HG02852 (cell line): ENCODE measurements at regions not wholly inside any gene's neighbourhood (a gene's known extent, or its start where the extent isn't known, plus 50 kb on each side); places are given as distances from the start of the nearest gene placed in this dataset.

Experiments used
- ATAC-seq: cut with Tn5 transposase; IDR thresholded peaks from one replicate; pipeline ENCODE4 v1.9.1; 2021; ENCODE audit warnings: mild to moderate bottlenecking, moderate library complexity; ENCODE audit not compliant: unreplicated experiment

DNA sequence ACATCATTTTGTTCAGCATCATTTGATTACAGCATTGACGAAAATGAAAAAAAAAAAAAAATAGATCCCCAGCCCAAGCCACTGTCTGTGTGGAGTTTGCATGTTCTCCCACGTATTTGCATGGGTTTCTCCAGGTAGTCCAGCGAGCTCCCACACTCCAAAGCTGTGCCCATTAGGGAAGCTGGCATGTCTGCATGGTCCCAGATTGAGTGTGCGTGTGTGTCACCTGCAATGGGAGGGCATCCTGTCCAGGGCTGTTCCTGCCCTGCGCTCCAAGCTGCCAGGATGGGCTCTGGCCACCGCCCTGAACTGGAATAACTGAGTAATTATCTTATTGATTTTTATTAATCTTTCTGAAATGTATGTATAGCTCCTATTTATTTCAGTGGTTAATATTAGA, 88.6 kb downstream of the KLF12 start:
- ATAC-seq = no peak

DNA sequence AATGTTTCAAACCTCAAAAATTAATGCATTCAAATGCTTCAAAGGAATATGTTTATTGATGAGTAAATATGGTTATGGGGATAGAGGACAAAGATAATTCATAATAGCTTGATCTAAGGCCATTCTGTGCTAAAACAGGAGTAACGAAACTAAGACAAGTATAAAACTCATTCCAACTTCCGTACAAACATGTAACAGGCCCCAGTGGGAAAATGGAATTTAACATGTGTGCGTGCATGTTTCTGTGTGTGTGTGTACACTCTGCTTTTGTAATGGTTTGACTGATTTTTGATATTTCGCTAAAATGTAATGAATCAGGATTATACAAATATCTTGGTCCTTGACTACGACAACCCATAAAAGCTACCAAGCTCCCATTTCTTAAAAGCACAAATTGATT, 91.0 kb downstream of the KLF12 start:
- ATAC-seq = no peak

DNA sequence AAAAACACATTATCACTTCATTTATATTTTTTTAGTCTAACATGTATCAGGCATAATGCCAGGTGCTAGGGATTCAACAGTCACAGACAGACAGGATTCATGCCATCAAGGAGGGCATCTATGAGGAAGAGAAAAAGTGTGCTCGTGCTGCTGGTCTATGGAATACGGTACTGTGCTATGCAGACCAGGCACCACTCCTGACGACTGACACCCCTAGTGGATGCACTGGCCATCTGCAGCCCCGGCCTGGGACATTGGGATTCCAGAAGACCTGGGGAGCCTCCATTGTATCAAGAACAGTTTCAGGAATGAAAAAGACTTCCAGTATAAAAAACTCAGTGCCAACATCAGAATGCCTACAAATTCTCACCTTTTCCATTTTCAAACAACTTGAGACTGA, 94.0 kb downstream of the KLF12 start:
- peak; percentile 87 for ATAC-seq

DNA sequence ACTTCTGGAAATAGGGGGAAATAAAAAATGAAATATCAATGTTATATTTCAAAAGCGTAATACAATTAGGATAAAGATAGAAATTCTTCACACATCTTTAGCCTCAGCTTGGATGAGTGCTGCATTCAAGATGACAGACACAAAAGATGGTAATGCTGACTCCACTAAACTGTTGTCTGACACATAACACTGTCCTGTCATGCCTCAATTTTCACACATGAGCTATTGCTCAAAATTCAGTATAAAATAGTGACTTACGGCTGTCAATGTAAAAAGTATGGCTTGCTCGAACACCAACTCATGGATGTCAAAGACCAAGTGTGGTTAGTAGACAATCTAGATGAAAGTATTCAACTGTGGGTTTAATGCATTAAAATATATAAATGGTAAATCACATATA, 94.5 kb downstream of the KLF12 start:
- ATAC-seq = no peak

DNA sequence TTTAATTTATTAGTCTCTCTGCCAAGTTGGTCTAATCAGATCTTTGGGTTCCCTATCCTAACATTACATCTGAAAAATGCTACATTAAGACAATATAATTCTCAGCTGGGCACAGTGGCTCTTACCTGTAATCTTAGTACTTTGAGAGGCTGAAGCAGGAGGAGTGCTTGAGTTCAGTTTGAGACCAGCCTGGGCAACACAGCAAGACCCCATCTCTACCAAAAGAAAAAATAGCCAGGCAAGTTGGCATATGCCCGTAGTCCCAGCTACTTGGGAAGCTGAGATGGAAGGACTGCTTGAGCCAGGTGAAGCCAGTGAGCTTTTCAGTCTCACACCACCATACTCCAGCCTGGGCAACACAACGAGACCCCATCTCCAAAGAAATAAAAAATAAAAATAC, 95.0 kb downstream of the KLF12 start:
- ATAC-seq = no peak

DNA sequence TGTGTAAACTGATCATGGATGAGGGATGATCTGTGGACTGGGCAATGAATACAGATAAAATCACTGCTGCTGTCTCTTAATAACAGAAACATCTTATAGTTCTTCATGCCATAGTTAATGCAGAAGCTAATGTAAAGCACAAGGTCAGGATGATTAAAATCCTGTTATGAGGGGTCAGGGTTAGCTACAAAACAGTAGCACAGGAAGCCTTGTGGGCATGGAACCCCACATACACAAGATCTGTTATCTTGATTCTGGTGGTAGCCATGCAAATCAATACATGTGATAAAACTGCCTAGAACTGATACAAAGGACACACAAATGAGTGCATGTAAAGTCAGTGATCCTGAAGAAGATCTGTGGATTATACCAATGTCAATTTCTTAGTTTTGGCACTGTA, 96.4 kb downstream of the KLF12 start:
- ATAC-seq = no peak

DNA sequence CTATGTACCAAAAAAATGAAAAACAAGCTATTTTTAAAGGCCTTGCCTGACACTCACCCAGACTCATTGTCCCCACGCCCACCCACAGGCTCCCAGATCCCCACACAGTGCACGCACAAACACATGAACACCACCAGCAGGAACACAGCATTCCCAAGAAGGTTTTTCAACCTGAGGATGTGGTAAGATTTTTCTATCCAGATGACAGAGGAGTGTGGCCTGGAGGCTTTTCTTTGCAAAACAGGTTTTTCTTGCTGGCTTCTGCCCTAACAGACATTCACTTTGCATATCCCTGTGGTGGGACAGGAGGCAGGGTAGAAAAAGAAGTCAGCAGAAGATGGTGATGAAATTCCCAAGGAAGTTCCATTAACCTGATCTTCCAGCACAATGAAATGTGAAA, 97.8 kb downstream of the KLF12 start:
- no peak for ATAC-seq

DNA sequence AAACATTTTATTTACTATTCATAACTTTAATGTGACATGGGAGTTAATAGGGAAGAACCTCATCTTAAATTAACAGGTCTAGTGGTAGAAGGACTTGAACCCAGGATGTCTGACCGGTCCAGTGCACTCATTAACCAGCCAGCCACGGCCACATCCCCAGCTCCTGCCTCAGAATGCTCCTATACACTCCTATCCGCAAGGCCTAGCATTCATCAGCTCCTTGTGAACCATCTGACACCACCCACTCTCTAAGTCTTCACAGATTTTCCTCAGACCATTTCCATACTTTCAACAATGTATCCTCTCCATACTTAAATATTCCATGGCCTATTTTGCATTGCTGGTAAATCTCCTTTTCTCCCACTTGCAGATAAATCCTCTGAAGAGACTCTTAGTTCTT, 98.3 kb downstream of the KLF12 start:
- ATAC-seq = no peak

DNA sequence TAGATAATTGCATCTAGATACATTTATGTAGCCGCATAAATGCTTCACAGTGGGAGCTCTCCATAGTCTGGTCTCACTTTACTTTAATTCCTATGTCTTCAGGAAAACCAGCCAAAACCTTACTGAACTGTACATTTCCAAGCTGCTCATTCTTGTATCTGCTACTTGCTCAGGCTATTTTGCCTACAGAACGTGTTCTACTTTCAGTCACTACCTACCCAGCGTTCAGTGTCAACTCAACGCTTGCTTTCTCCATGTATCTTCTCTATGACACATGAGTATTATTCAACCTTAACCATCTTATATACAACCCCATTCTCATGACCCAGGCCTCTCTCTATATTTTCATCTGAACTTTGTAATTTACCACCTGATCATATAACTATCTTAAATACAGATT, 101.9 kb downstream of the KLF12 start:
- no peak for ATAC-seq

DNA sequence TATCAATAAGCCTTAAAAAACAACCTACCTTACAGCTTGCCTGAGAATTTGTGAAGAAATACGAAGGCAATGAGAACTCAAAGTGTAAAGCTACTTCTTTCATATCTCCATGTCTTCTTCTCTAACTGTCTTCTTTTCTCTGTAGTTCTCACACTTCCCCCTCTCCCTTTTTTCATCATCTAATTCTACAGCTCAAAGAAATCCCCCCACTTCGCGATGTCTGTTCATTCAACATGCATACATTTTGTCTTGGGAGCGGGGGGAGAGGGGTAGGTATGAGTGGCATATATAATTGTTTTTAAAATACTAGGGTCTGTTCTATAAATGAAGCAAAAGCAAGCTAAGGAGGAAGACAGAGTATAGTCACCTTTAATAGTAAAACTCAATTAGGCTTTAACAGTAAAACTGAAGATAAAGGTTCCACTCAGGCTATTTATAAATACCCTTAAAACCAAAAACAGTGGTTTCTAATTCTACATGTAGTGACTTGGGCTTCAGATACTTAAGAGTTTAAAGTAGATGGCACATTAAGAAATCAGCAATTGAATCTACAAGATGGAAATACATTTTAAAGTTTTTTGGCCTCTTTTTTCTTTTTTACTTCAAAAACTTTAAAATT, 106.9 kb downstream of the KLF12 start:
- ATAC-seq = peak; percentile 41

DNA sequence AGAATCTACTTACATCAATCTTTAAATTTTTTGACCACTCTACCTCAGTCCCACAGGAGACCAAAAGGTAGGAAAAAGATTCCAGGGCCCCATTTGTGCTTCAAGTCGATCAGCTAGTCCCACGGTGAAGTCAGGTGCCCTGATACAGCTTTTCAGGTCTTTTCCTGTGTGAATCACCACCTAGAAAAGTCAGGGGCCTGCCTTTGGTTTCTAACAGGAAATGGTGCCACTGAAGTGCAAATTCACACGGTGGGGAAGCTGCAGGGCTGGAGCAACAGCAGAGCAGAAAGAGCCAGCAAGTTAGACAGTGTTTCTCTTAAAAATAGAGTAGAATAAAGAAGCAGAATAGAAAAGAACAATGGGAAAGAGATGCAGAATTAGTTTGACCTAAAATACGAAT, 107.5 kb downstream of the KLF12 start:
- peak; percentile 88 for ATAC-seq

DNA sequence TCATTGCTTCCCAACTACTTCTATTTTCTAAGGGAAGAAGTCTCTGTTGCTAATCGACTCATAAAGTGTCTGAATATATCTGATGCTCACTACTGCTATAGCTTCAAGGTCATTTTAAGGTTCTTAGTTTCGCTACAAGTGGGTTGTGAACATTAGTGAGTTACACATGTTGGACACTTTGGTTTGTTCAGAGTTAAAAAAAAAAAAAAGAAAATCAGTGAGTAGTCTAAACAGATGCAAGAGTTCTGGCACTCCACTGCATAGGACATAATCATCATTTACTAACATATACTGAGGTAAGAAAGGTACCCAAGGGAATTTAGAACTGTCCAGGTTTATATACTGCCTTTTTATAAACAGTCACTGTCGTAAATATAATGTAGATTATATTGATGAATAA, 108.8 kb downstream of the KLF12 start:
- ATAC-seq = peak; percentile 35

DNA sequence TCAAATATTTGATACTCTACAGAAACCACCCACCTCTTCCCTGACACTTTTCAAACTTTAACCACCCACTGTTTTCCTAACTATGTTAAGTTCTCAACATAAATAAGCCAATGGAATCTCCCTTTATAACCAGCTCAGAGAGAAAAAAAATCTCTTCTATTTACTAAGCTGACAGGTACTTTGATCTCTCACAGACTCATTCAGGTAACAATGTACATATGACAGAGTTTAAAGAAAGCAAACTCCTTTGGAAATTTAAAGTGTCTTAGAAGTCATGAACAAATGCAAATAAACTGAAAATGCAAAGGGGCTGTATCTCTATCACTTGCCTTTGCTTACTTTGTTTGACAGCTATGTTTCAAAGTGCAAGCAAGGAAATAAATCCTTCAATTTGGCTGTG, 109.3 kb downstream of the KLF12 start:
- ATAC-seq = no peak

DNA sequence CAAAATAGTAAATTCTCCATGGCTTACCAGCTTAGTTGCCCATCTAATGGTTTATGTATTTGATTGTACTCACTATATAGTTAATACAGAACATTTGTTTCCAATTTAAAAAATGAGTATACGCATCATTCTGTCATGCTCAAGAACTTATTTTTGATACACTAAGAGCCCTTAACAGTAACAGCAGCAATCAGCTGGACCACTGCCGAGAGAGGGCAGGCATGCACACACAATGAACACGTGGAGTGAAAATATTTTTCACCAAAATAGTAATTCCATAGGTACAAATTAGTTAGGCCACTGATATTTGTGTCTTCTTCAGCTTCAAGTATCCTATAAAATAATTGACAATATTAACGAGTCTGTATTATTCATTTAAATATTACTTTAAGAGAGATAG, 109.9 kb downstream of the KLF12 start:
- ATAC-seq = no peak

DNA sequence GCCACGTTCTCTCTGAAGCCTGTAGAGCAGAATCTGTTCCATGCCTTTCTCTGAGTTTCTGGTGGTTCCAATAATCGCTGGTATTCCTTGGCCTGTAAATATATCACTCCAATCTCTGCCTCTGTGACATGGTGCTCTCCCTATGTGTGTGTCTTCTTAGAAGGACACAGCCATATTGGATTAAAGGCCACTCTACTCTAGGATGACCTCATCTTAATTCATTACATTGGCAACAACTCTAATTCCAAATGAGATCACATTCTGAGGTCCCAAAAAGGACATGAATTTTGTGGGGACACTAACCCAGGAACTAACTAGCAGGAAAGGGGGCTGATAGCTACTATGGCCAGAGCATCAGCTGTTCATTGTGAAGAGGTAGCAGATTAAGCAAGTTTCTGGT, 110.7 kb downstream of the KLF12 start:
- ATAC-seq = no peak

DNA sequence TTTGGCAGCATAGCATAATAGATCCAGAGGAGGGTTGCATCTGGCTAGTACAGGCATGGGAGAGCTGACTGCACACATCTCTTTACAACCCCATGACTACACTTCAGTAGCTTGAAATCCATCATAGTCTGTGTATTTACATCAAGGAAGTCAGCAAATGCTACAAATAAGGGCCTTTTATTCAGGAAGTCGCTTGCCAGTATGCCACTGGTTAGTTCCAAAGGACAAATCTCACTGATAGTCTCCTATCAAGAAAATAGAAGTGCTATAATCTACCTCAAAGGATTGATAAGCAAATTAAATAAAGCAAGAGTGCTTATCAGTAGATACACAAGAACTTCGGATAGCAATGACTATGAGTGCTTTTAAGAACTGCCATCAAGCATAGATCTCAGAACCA, 112.7 kb downstream of the KLF12 start:
- no peak for ATAC-seq

DNA sequence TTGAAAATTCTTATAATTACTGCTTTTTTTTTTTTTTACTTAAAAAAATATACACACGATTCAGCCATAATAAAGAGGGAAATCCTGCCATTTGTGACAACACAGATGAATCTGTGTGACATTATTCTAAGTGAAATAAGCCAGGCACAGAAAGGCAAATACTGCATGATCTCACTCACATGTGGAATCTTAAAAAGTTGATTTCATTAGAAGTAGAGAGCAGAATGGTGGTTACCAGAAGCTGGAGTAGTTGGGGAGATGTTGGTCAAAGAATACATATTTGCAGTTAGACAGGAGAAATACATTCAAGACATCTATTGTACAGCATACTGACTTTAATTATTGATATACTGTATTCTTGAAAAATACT, 116.2 kb downstream of the KLF12 start:
- ATAC-seq = no peak

DNA sequence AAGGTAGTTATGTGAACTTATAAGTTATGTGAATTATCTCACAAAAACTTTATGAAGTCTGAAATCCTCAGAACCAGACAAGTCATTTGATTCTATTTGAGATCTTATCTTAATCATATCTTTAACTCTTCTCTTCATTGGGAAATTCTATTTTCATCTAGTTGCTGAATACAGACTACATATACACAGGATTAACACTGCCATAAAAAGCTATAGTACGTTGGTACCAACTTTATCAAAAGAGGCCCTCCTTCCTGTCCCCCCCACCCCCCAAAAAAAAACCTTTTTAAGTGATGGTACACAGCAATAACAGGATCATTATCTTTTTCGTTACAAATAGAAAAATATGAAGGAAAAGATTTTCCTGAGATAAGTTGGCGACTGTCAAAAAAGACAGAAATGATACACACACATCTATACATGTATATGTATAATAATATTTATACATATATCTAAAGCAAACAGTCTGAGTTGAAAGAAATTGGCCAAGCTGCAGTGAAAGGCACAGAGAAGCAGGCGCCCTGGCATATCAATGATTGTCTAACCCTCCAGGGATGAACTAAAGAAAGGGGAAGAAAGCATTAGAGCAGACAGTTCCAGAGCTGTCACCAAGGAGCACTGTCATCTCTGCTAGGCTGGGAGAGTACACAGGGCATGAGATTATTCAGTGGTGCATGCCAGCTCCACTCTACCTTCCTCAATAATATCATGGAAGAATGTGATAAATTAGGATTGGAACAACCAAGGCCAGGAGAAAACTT, 116.7 kb downstream of the KLF12 start:
- no peak for ATAC-seq

DNA sequence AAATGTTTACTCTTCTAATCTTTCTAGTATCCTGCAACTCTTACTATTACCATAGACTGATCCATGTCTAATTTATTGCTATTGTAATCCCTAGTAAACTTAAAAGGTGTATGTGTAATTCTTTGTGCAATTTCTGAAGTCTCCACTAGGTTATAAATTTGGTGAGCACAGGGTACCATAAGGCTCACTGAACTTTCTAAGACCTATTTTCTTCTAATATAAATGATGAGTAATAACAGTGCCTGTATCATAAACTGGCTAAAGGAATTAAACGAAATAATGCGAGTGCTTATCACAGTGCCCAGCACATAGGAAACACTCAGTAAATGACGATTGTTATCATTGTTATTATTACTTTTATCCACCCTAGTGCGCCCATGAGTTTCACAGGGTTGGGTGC, 119.1 kb downstream of the KLF12 start:
- peak; percentile 55 for ATAC-seq

DNA sequence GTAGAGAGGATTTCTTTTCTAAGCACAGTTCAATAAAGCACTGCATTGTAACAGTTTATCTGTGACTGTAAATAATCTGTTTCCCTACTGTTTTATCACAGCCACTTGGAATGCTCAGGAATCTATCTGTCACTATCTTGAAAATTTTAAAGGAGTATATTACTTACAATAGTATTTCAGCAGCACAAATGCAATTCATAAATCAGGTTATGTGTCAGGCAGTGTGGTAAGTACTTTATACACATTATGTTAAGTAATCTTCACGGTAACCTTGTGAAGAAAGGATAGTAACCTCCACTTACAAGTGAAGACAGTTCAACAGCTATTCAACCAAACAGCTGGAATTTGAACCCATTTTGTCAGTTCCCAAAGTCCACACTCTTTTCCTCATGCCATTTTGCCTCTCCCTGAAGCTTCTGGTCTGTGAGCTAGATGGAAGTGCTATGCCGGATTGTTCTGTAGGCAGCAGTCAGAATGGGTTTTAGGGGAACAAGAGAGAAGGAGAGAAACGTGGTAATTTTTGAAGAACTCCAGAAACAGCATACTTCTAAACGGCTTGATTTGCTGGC, 125.0 kb downstream of the KLF12 start:
- ATAC-seq = no peak

DNA sequence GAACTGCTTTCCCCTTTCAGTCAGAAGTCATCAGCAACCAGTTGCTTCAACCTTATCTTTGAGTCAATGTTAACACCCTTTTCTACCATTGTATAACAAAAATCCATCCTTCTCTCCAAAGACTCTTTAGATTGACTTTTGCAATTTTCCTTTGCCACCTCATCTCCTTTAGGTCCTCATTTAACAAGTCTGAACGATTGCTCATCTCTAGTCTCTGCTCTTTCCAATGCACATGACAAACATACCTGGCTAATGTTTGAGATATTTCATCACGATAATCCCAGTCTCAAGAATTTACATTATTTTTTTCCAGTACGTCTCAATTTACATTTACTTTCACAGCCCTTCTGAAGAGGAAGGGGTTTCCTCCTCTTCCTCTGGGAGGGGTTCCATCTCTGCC, 127.5 kb downstream of the KLF12 start:
- no peak for ATAC-seq

DNA sequence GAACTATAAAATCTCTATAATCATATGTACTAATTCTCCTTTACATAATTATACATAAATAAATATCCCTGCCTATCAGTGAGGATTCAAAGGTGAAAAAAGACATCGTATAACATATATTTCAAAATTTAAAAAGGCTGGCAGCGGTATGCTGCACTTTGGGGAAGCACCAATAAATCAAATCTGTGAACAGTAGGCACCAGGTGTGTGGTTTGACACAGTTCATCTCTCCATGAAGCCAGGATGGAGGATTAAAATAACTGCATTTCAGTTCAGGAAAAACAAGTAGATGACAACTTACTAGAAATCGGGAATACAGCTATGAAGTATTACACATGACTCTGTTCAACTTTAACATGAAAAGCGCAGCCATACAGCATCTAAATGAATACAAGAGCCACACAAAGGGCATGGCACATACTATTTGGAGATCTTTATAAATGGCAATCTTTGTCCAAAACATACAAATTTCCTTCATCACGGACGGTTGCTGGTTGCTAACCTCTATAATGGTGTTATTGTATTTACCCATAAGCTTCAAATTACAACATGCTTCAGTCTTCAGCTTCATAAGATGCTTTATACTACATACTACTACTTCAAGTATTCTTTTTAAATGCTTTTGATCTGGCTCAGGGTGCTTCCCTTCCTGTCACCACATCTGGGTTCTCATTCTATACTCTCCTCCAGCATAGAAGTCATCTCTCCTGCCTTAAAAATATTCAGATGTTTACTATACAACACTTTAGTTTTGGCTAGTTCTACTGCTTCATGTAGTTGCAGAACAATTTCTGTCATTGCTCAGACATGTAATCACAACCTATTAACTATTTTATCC, 128.7 kb downstream of the KLF12 start:
- no peak for ATAC-seq
